A673 (cell line): ENCODE measurements at regions not wholly inside any gene's neighbourhood (a gene's known extent, or its start where the extent isn't known, plus 50 kb on each side); places are given as distances from the start of the nearest gene placed in this dataset.

Source experiments
- BruUV-seq: library from RNA; stranded (reverse); fragments of 400-500 nt; replicated peaks from 2 replicates; lab custom pipeline; 2021; lab: Mats Ljungman, UMichigan
- CTCF ChIA-PET: fragments of 300-600 bp; sonication (Branson Sonifier 250); formaldehyde crosslinking; loops from one replicate; lab custom pipeline; 2022; ENCODE audit warnings: antibody characterized with exemption; lab: Charles Lee
- POLR2A ChIA-PET: fragments of 300-600 bp; sonication (Branson Sonifier 250); formaldehyde crosslinking; loops from one replicate; lab custom pipeline; 2022; ENCODE audit warnings: antibody characterized with exemption; ENCODE audit not compliant: low non-redundant PET; lab: Charles Lee
- DNase-seq: peaks from one replicate; pipeline ENCODE4 v3.0.0-alpha.2; 2015; ENCODE audit warnings: low spot score
- H3K27ac ChIP-seq: fragments of 200-600 bp; sonication (generic); 2 replicates; pipeline ENCODE4 v1.5.1; 2016; ENCODE audit warnings: mixed run types, low read depth, mild to moderate bottlenecking, mixed read lengths, antibody characterized with exemption, low read length; ENCODE audit not compliant: poor library complexity, severe bottlenecking
- H3K27me3 ChIP-seq: fragments of 200-600 bp; sonication (generic); replicated peaks from 2 replicates; pipeline ENCODE4 v1.6.1; 2017; ENCODE audit warnings: mixed run types, low read depth, mild to moderate bottlenecking, mixed read lengths, antibody characterized with exemption, low read length; ENCODE audit not compliant: insufficient read depth, poor library complexity
- H3K36me3 ChIP-seq: fragments of 200-600 bp; sonication (generic); 2 replicates; pipeline ENCODE4 v1.6.1; 2016; ENCODE audit warnings: mixed run types, mild to moderate bottlenecking, mixed read lengths, antibody characterized with exemption, low read length; ENCODE audit not compliant: insufficient read depth, poor library complexity, severe bottlenecking
- H3K4me1 ChIP-seq: fragments of 200-600 bp; sonication (generic); 2 replicates; pipeline ENCODE4 v1.6.1; 2017; ENCODE audit warnings: mixed run types, mild to moderate bottlenecking, mixed read lengths, antibody characterized with exemption, low read length; ENCODE audit not compliant: insufficient read depth, poor library complexity, severe bottlenecking
- H3K4me3 ChIP-seq: fragments of 200-600 bp; sonication (generic); 2 replicates; pipeline ENCODE4 v1.5.1; 2016; ENCODE audit warnings: low read depth, mixed run types, mild to moderate bottlenecking, mixed read lengths, low read length; ENCODE audit not compliant: poor library complexity, severe bottlenecking
- H3K9me3 ChIP-seq: fragments of 200-600 bp; sonication (generic); 2 replicates; pipeline ENCODE4 v1.6.1; 2016; ENCODE audit warnings: mixed run types, low read depth, mild to moderate bottlenecking, mixed read lengths, antibody characterized with exemption, low read length; ENCODE audit not compliant: poor library complexity, severe bottlenecking
- CTCF ChIP-seq: fragments of 300-800, 200-600 bp; sonication (generic); conservative IDR thresholded peaks from 2 replicates; pipeline ENCODE4 v1.5.1; 2017; ENCODE audit warnings: low read depth, mild to moderate bottlenecking, antibody characterized with exemption, low read length, moderate library complexity, mixed read lengths
- EZH2 ChIP-seq: fragments of 200-600 bp; sonication (generic); IDR thresholded peaks from 2 replicates; pipeline ENCODE4 v1.6.1; 2017; ENCODE audit warnings: borderline replicate concordance, low read depth, mild to moderate bottlenecking, mixed read lengths, antibody characterized with exemption, low read length; ENCODE audit not compliant: poor library complexity, severe bottlenecking
- intact Hi-C: fragments of 100-400 bp; cut with micrococcal nuclease; formaldehyde crosslinking; loops from one replicate; pipeline ENCODE4 v1.10.0; 2022; ENCODE audit not compliant: unreplicated experiment

GRCh38 chr6:126185774-126186173, 154.1 kb upstream of the CENPW start:
- Histone ChIP-seq H3K4me3 (no peak overlapping the region), H3K27me3 (no peaks in the 10 kb centered on the region), H3K36me3 (no peaks in the 10 kb centered on the region), H3K4me1 (no peaks in the 10 kb centered on the region), H3K9me3 (no peaks in the 10 kb centered on the region), H3K27ac (no peak overlapping the region)
- ChIA-PET CTCF (no interaction called here), POLR2A (no interaction called here)
- no peak for DNase-seq
- TF ChIP-seq CTCF (no peak), EZH2 (no peak)
- BruUV-seq, result no TSS peak
- intact Hi-C loops, result no loop called here

- intact Hi-C loops, result no loop called here
- DNase-seq, result no peak
- Histone ChIP-seq H3K36me3 (no peaks in the 10 kb centered on the region), H3K4me1 (no peaks in the 10 kb centered on the region), H3K27me3 (no peaks in the 10 kb centered on the region), H3K9me3 (no peaks in the 10 kb centered on the region), H3K27ac (no peak overlapping the region), H3K4me3 (no peak overlapping the region)
- ChIA-PET POLR2A (interaction anchor here (0.6 kb wide), 1 partner anchor 14 kb away, joined by 3 read pairs; no protein-coding TSS in a partner anchor), CTCF (no interaction called here)
- no peak for TF ChIP-seq CTCF
- TF ChIP-seq EZH2, result no peak
- BruUV-seq, result no TSS peak
Measured at GRCh38 chr6:126188279-126188909, 151.5 kb upstream of the CENPW start.

GRCh38 chr6:126195625-126196236, 144.2 kb upstream of the CENPW start:
- no peak for DNase-seq

More at GRCh38 chr6:126195625-126196236, 144.2 kb upstream of the CENPW start:
- intact Hi-C loops, result no loop called here
- Histone ChIP-seq H3K27me3 (no peaks in the 10 kb centered on the region), H3K27ac (no peak overlapping the region), H3K4me1 (no peaks in the 10 kb centered on the region), H3K4me3 (no peak overlapping the region), H3K9me3 (no peaks in the 10 kb centered on the region), H3K36me3 (no peaks in the 10 kb centered on the region)
- CTCF ChIA-PET, result no interaction called here
- TF ChIP-seq EZH2 (no peak), CTCF (no peak)
- POLR2A ChIA-PET, result no interaction called here
- no TSS peak for BruUV-seq
